ENCODE measurements at regions not wholly inside any gene's neighbourhood (a gene's known extent, or its start where the extent isn't known, plus 50 kb on each side); places are given as distances from the start of the nearest gene placed in this dataset.

DNA sequence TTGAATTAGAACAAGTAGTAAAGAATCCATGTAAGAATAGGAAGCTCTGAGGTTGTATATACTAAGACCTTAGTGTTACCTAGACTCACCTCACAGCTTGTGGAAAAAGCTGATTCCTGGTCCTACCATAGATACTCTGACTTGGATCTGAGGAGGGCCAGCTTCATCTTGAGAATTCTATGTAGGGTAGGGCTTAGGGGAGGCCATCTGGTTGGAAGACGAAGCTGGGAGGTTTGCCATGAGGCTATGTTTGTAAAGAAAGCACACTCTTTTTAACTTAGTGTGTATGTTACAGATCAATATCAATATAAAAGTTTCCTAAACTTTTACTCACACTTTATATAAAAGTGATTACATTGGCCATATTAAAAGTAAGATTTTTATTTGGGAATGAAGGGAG is 77.1 kb upstream of the GALNT5 start:
- no peak for TF ChIP-seq POLR2A (IDR thresholded peaks at IDR 0.05)
- TF ChIP-seq, protein P1, sequence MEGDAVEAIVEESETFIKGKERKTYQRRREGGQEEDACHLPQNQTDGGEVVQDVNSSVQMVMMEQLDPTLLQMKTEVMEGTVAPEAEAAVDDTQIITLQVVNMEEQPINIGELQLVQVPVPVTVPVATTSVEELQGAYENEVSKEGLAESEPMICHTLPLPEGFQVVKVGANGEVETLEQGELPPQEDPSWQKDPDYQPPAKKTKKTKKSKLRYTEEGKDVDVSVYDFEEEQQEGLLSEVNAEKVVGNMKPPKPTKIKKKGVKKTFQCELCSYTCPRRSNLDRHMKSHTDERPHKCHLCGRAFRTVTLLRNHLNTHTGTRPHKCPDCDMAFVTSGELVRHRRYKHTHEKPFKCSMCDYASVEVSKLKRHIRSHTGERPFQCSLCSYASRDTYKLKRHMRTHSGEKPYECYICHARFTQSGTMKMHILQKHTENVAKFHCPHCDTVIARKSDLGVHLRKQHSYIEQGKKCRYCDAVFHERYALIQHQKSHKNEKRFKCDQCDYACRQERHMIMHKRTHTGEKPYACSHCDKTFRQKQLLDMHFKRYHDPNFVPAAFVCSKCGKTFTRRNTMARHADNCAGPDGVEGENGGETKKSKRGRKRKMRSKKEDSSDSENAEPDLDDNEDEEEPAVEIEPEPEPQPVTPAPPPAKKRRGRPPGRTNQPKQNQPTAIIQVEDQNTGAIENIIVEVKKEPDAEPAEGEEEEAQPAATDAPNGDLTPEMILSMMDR (IDR thresholded peaks at IDR 0.05): no peak
- no peaks in the 10 kb centered on the region for H3K36me3 ChIP-seq (replicated peaks in 1 of 2)
- peaks cover 0 to 5% of the 10 kb centered on the region in 2 donors for H3K4me1 ChIP-seq (replicated peaks in 1 of 2)
- intact Hi-C loops (cut with DNase I): no loop called here
- no peak overlapping the region for H3K27ac ChIP-seq
- no peaks in the 10 kb centered on the region for H3K27me3 ChIP-seq
- WGBS, 4 donors: 63 to 89% (median 80%) methylated on average over 1 of the region's 1 CpG
- H3K9me3 ChIP-seq (replicated peaks in 1 of 3): no peaks in the 10 kb centered on the region
- H3K4me3 ChIP-seq: no peak overlapping the region
- no peak for DNase-seq

GRCh38 chr2:157181234-157181633 is 76.3 kb upstream of the GALNT5 start:
- Histone ChIP-seq H3K4me1 (replicated peaks in 1 of 2) (peaks cover 0 to 5% of the 10 kb centered on the region in 2 donors), H3K4me3 (no peak overlapping the region), H3K27ac (no peak overlapping the region), H3K9me3 (replicated peaks in 1 of 3) (no peaks in the 10 kb centered on the region), H3K27me3 (no peaks in the 10 kb centered on the region), H3K36me3 (replicated peaks in 1 of 2) (no peaks in the 10 kb centered on the region)
- intact Hi-C loops (cut with DNase I): no loop called here
- WGBS, 4 donors: 54 to 63% (median 59%) methylated on average over 2 of the region's 2 CpGs
- TF ChIP-seq POLR2A (IDR thresholded peaks at IDR 0.05): no peak
- TF ChIP-seq, protein P1 (IDR thresholded peaks at IDR 0.05): no peak
- DNase-seq: no peak

DNA sequence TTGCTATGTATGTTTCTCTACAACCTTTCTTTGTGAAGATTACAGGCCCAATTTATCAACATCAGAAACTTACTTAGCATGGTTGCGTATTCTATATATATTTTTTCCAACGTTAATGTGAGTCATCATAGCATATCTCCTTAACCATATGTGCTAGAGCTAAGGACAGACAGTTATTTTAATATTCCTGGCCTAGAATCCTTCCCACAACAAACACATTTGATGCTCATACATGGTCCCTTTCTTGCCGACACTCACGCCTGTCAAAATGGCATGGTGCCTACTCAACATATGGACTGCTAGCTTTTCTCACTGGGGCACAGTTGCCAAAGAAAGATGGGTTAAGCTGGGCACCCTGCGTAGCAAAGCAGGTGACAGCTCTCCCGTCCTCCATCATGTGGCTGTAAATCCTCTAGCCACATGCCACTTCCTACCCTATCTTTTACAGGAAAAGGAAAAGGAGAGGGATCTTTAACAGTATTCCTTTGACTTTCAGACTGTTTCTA is 75.2 kb upstream of the GALNT5 start:
- no peaks in the 10 kb centered on the region for H3K27me3 ChIP-seq
- intact Hi-C loops (cut with DNase I): no loop called here

DNA sequence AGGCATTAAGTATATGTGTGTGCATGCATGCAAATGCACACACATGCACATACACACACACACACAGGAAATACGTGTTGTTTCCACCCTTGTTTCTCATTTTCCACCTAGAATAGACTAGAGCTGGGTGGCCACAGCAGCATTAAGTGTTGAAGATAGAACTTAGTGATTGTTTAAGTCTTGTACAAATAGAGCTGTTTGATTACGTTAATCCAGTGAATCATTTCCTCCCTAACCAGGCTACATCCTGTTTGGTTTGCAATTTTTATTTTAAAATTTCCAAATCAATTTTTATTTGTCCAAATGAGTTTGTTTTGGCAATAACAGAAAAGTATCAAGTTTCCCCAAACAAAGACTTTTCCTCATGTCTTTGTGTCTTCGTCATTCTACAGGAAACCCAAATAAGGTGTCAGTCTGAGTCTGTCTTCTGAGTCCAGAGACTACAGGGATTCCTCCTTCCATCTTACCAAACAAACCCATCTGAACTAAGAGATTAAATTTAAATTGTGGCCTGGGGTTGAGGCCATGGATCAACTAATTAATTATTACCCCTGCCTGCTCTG is 74.6 kb upstream of the GALNT5 start:
- no peak overlapping the region for H3K4me3 ChIP-seq
- intact Hi-C loops (cut with DNase I): no loop called here
- TF ChIP-seq, protein P1 (IDR thresholded peaks at IDR 0.05): no peak
- TF ChIP-seq POLR2A (IDR thresholded peaks at IDR 0.05): no peak
- DNase-seq: no peak
- H3K36me3 ChIP-seq (replicated peaks in 1 of 2): no peaks in the 10 kb centered on the region
- WGBS, 4 donors: 26 to 50% (median 39%) methylated on average over 3 of the region's 3 CpGs
- H3K27ac ChIP-seq: peak overlapping the region in 2 of 5 donors; percentile 11 to 75
- H3K9me3 ChIP-seq (replicated peaks in 1 of 3): no peaks in the 10 kb centered on the region
- no peaks in the 10 kb centered on the region for H3K27me3 ChIP-seq
- H3K4me1 ChIP-seq (replicated peaks in 1 of 2): peaks cover 0 to 5% of the 10 kb centered on the region in 2 donors

More for the DNA sequence above, 75.2 kb upstream of the GALNT5 start:
- TF ChIP-seq POLR2A (IDR thresholded peaks at IDR 0.05): no peak
- Histone ChIP-seq H3K9me3 (replicated peaks in 1 of 3) (no peaks in the 10 kb centered on the region), H3K4me1 (replicated peaks in 1 of 2) (peaks cover 0 to 5% of the 10 kb centered on the region in 2 donors), H3K4me3 (no peak overlapping the region), H3K36me3 (replicated peaks in 1 of 2) (no peaks in the 10 kb centered on the region), H3K27ac (peak overlapping the region in 2 of 5 donors; percentile 11 to 75)
- no peak for DNase-seq
- 70 to 81% (median 77%) methylated on average over 6 of the region's 6 CpGs for WGBS, 4 donors

Data from adrenal gland (tissue), 9 donors.